AG09309 (cell line): ENCODE measurements at regions not wholly inside any gene's neighbourhood (a gene's known extent, or its start where the extent isn't known, plus 50 kb on each side); places are given as distances from the start of the nearest gene placed in this dataset.

Experiments
- DNase-seq: peaks from one replicate; pipeline ENCODE4 v3.0.0-alpha.2; 2010; ENCODE audit warnings: low read depth
- H3K4me3 ChIP-seq: 2 replicates; pipeline ENCODE4 v1.5.1; 2011; ENCODE audit warnings: mild to moderate bottlenecking, low read depth, low read length, moderate library complexity; ENCODE audit not compliant: control insufficient read depth
- TF ChIP-seq, protein P1 (sequence below): IDR thresholded peaks from 2 replicates; pipeline ENCODE4 v1.5.1; 2011; ENCODE audit warnings: mild to moderate bottlenecking, low read depth, low read length, inconsistent platforms; ENCODE audit not compliant: insufficient read depth, control insufficient read depth; ENCODE audit errors: missing control alignments

GRCh38 chr1:55580845-55581332 lies 365.7 kb upstream of the USP24 start:
- DNase-seq: peak; percentile 76
- TF ChIP-seq, protein P1, sequence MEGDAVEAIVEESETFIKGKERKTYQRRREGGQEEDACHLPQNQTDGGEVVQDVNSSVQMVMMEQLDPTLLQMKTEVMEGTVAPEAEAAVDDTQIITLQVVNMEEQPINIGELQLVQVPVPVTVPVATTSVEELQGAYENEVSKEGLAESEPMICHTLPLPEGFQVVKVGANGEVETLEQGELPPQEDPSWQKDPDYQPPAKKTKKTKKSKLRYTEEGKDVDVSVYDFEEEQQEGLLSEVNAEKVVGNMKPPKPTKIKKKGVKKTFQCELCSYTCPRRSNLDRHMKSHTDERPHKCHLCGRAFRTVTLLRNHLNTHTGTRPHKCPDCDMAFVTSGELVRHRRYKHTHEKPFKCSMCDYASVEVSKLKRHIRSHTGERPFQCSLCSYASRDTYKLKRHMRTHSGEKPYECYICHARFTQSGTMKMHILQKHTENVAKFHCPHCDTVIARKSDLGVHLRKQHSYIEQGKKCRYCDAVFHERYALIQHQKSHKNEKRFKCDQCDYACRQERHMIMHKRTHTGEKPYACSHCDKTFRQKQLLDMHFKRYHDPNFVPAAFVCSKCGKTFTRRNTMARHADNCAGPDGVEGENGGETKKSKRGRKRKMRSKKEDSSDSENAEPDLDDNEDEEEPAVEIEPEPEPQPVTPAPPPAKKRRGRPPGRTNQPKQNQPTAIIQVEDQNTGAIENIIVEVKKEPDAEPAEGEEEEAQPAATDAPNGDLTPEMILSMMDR: no peak
- H3K4me3 ChIP-seq: no peak overlapping the region

GRCh38 chr1:55579332-55580001 lies 364.3 kb upstream of the USP24 start:
- TF ChIP-seq, protein P1: no peak
- no peak overlapping the region for H3K4me3 ChIP-seq
- DNase-seq: no peak

GRCh38 chr1:55578646-55579045 lies 363.5 kb upstream of the USP24 start:
- DNase-seq: no peak
- TF ChIP-seq, protein P1: no peak

GRCh38 chr1:55575571-55576279 lies 360.6 kb upstream of the USP24 start:
- no peak for DNase-seq
- no peak overlapping the region for H3K4me3 ChIP-seq
- TF ChIP-seq, protein P1: no peak

More at GRCh38 chr1:55578646-55579045, 363.5 kb upstream of the USP24 start:
- no peak overlapping the region for H3K4me3 ChIP-seq

GRCh38 chr1:55574691-55575225 lies 359.6 kb upstream of the USP24 start:
- no peak overlapping the region for H3K4me3 ChIP-seq
- no peak for DNase-seq
- TF ChIP-seq, protein P1: no peak

DNA sequence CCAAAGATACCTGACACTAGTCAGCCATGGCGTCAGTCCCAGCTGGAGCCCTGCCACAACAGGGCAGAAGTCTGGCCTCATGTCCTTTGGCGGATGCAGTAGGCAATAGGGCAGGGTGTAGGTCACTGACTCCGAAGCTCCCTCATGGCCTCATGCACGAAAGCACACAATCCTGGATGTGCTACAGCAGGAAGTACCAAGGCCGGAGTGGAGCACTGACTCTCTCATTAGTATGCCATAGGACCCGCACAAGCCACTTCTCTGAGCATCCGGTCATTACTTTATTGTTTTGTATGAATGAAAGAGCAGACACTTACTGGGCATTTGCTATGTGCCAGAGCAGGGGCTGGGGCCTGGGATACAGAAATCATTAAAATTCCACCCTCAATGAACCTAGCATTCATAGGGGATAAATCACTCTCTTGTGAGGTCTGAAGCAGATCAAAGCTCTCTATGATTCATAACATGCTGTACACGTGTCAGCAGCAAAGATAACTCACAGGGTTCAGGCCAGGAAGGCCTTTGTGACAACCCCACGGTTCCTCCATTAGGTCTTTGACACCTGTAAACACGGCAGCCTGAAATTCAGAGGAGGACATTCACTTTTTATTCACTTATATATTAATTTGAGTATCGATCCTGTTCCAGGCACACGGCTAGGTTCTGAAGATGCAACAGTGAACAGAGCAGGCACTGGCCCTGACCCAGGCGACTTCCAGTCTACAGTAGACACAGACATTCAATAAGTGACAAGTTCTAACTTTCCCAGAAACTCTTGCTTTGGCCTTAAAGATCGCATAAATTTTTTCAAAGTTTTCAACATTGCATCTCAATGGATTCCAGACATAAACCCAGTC lies 357.9 kb upstream of the USP24 start:
- no peak overlapping the region for H3K4me3 ChIP-seq
- TF ChIP-seq, protein P1: no peak
- peak; percentile 37 for DNase-seq
